ENCODE measurements at regions not wholly inside any gene's neighbourhood (a gene's known extent, or its start where the extent isn't known, plus 50 kb on each side); places are given as distances from the start of the nearest gene placed in this dataset.

DNA sequence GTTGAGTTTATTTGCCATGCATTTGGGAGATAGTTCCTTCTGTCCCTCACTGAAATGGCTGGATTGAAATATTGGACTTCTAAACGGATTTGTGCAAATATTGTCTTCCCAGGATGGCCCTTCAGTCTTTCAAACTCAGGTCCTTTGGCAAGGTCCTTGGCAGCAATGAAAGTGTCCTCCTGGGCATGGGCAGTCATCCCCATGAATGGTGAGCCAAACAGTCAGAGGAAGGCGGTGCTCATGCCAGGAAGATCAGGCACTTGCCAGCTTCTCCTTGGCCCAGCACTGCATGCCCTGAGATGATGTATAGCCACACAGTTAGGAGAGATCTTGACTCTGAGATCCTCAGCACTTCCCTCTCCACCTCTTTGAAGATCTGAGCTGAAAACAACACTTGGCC, 221.4 kb upstream of the KLF4 start:
- Histone ChIP-seq H3F3A (ENCODE audit: insufficient read depth, low read length) (no peaks in the 10 kb centered on the region), H3K4me1 (ENCODE audit: insufficient read depth, low read length, severe bottlenecking) (no peaks in the 10 kb centered on the region), H3K9me2 (ENCODE audit: low read depth, low read length) (no peaks in the 10 kb centered on the region), H4K20me1 (ENCODE audit: insufficient read depth, low read length) (no peaks in the 10 kb centered on the region), H3K79me2 (ENCODE audit: insufficient read depth, low read length) (no peaks in the 10 kb centered on the region), H2AFZ (ENCODE audit: low read length) (no peak overlapping the region), H3K27me3 (ENCODE audit: insufficient read depth, low read length) (no peaks in the 10 kb centered on the region), H3K9me3 (ENCODE audit: low read length) (no peaks in the 10 kb centered on the region), H3K27ac (ENCODE audit: low read depth, low read length, poor library complexity, severe bottlenecking) (no peak overlapping the region), H3K36me3 (ENCODE audit: insufficient read depth, low read length) (no peaks in the 10 kb centered on the region), H3K9ac (ENCODE audit: low read length) (no peak overlapping the region), H3K4me3 (ENCODE audit: low read depth, low read length, poor library complexity, severe bottlenecking) (no peak overlapping the region), H3K4me2 (ENCODE audit: low read length) (no peak overlapping the region)
- TF ChIP-seq, protein P1, sequence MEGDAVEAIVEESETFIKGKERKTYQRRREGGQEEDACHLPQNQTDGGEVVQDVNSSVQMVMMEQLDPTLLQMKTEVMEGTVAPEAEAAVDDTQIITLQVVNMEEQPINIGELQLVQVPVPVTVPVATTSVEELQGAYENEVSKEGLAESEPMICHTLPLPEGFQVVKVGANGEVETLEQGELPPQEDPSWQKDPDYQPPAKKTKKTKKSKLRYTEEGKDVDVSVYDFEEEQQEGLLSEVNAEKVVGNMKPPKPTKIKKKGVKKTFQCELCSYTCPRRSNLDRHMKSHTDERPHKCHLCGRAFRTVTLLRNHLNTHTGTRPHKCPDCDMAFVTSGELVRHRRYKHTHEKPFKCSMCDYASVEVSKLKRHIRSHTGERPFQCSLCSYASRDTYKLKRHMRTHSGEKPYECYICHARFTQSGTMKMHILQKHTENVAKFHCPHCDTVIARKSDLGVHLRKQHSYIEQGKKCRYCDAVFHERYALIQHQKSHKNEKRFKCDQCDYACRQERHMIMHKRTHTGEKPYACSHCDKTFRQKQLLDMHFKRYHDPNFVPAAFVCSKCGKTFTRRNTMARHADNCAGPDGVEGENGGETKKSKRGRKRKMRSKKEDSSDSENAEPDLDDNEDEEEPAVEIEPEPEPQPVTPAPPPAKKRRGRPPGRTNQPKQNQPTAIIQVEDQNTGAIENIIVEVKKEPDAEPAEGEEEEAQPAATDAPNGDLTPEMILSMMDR (IDR thresholded peaks at IDR 0.05; ENCODE audit: low read length), result no peak
- no peak for TF ChIP-seq EZH2 (IDR thresholded peaks at IDR 0.05; ENCODE audit: borderline replicate concordance, low read length)

DNA sequence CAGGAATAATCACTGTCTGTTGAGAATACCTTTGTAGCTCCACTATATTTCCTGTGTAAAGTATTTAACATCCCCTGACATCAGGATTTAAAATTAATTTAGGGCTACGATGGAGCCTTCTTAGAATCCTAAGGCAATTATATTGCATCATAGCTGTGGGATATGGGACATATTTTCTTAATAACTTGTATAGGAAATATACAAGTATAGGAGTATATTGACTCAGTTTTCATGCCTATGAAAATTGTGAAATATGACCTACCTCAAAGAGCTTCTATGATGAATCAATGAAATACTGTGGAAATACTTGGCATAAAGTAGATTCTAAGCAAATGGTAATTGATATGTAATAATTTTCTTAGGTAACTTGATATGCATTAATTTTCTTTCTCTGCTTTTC, 221.0 kb upstream of the KLF4 start:
- Histone ChIP-seq H3K9me3 (ENCODE audit: low read length) (no peaks in the 10 kb centered on the region), H3K27ac (ENCODE audit: low read depth, low read length, poor library complexity, severe bottlenecking) (no peak overlapping the region), H3K4me1 (ENCODE audit: insufficient read depth, low read length, severe bottlenecking) (no peaks in the 10 kb centered on the region)

DNA sequence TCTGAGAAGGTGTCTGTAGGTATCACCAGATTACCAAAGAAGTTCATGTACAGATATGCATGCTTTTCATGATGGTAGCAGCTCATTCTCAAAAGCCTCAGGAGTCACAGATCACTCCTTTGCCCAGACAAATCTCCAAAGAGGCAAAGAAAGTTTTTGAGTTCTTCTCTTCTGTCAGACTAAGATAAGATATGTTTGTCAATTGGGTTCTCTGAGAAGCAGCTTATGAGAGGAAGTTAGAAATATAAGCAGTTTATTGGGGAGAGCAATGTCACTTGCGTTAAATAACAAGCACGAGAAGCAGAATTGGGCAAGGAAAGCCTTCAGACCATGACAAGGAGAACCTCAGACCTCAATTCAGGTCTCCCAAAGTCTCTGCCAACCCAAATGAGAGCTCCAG, 219.2 kb upstream of the KLF4 start:
- Histone ChIP-seq H3K4me2 (ENCODE audit: low read length) (no peak overlapping the region), H3K27me3 (ENCODE audit: insufficient read depth, low read length) (no peaks in the 10 kb centered on the region), H3F3A (ENCODE audit: insufficient read depth, low read length) (no peaks in the 10 kb centered on the region), H4K20me1 (ENCODE audit: insufficient read depth, low read length) (no peaks in the 10 kb centered on the region), H3K27ac (ENCODE audit: low read depth, low read length, poor library complexity, severe bottlenecking) (no peak overlapping the region), H2AFZ (ENCODE audit: low read length) (no peak overlapping the region), H3K9me2 (ENCODE audit: low read depth, low read length) (no peaks in the 10 kb centered on the region), H3K4me3 (ENCODE audit: low read depth, low read length, poor library complexity, severe bottlenecking) (no peak overlapping the region), H3K79me2 (ENCODE audit: insufficient read depth, low read length) (no peaks in the 10 kb centered on the region), H3K9me3 (ENCODE audit: low read length) (no peaks in the 10 kb centered on the region), H3K36me3 (ENCODE audit: insufficient read depth, low read length) (no peaks in the 10 kb centered on the region), H3K4me1 (ENCODE audit: insufficient read depth, low read length, severe bottlenecking) (no peaks in the 10 kb centered on the region), H3K9ac (ENCODE audit: low read length) (no peak overlapping the region)
- no peak for TF ChIP-seq EZH2 (IDR thresholded peaks at IDR 0.05; ENCODE audit: borderline replicate concordance, low read length)
- TF ChIP-seq, protein P1 (IDR thresholded peaks at IDR 0.05; ENCODE audit: low read length), result no peak

More for the DNA sequence above, 221.0 kb upstream of the KLF4 start:
- H3F3A ChIP-seq (ENCODE audit: insufficient read depth, low read length), result no peaks in the 10 kb centered on the region
- no peaks in the 10 kb centered on the region for H3K79me2 ChIP-seq (ENCODE audit: insufficient read depth, low read length)
- H3K36me3 ChIP-seq (ENCODE audit: insufficient read depth, low read length), result no peaks in the 10 kb centered on the region
- H4K20me1 ChIP-seq (ENCODE audit: insufficient read depth, low read length), result no peaks in the 10 kb centered on the region
- H3K27me3 ChIP-seq (ENCODE audit: insufficient read depth, low read length), result no peaks in the 10 kb centered on the region
- H2AFZ ChIP-seq (ENCODE audit: low read length), result no peak overlapping the region
- H3K4me3 ChIP-seq (ENCODE audit: low read depth, low read length, poor library complexity, severe bottlenecking), result no peak overlapping the region
- no peaks in the 10 kb centered on the region for H3K9me2 ChIP-seq (ENCODE audit: low read depth, low read length)
- H3K9ac ChIP-seq (ENCODE audit: low read length), result no peak overlapping the region
- TF ChIP-seq, protein P1 (IDR thresholded peaks at IDR 0.05; ENCODE audit: low read length), result no peak
- no peak for TF ChIP-seq EZH2 (IDR thresholded peaks at IDR 0.05; ENCODE audit: borderline replicate concordance, low read length)
- no peak overlapping the region for H3K4me2 ChIP-seq (ENCODE audit: low read length)

All from OCI-LY1 (cell line).